Erythroblast (primary cell): ENCODE measurements at regions not wholly inside any gene's neighbourhood (a gene's known extent, or its start where the extent isn't known, plus 50 kb on each side); places are given as distances from the start of the nearest gene placed in this dataset.

Experiments used
- GATA1 ChIP-seq: IDR thresholded peaks from 2 replicates; pipeline ENCODE4 v1.6.1; 2011; ENCODE audit warnings: low read depth, mild to moderate bottlenecking, control low read depth, low read length, moderate library complexity
- POLR2A ChIP-seq: IDR thresholded peaks from 2 replicates; pipeline ENCODE4 v1.6.1; 2011; ENCODE audit warnings: mild to moderate bottlenecking, low read length

DNA sequence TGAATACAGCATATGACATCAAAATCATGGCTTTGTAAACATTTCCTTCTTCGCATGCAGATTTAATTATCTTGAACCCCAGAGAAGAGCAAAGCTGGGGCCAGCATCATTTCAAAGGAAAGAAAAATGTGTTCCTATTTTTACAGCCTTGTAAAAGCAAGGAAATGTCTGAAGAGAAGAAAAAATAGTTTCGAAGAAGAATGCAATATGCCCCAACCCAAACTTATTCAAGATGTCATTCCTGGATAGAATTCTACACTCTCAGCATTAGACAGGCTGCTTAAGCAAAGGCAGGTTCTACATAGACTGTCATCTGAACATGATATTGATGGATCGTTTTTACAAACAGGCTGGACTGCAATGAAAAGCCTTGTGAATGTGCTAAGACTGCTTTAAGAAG lies 900.8 kb downstream of the TTLL7 start:
- TF ChIP-seq POLR2A, result no peak
- TF ChIP-seq GATA1, result no peak
